Gastrocnemius medialis (tissue), 4 donors: ENCODE measurements at regions not wholly inside any gene's neighbourhood (a gene's known extent, or its start where the extent isn't known, plus 50 kb on each side); places are given as distances from the start of the nearest gene placed in this dataset.

Experiments used
- ATAC-seq, 2 donors: fragments of 150-250 bp; one replicate each; pipeline ENCODE4 v1.9.1; 2016
- DNase-seq, 2 donors: peaks; one replicate each; pipeline ENCODE4 v3.0.0-alpha.2; 2019
- H3K27ac ChIP-seq, 4 donors: fragments of 200-600 bp; sonication (generic); 1 replicate in 1 of 4; 2 replicates in 3 of 4; pipeline ENCODE4 v1.5.1; 2016 to 2018; ENCODE audit warnings: mild to moderate bottlenecking in 2 of 4, moderate library complexity in 1 of 4
- H3K27me3 ChIP-seq, 3 donors: fragments of 200-600 bp; sonication (generic) in 2 of 3; 1 replicate in 1 of 3; 2 replicates in 2 of 3; pipeline versions ENCODE4 v1.5.1 to v1.6.0; 2016 to 2019; ENCODE audit warnings: mild to moderate bottlenecking in 1 of 3, moderate library complexity in 1 of 3
- H3K36me3 ChIP-seq, 2 donors: fragments of 200-600 bp; sonication (generic) in 1 of 2; one replicate each; pipeline ENCODE4 v1.5.1; 2017 to 2018
- H3K4me1 ChIP-seq, 2 donors: fragments of 200-600 bp; sonication (generic) in 1 of 2; one replicate each; pipeline ENCODE4 v1.5.1; 2016 to 2017; ENCODE audit warnings: mild to moderate bottlenecking in 2 of 2
- H3K4me3 ChIP-seq, 4 donors: fragments of 200-600 bp; sonication (generic) in 3 of 4; 1 replicate in 1 of 4; 2 replicates in 3 of 4; pipeline ENCODE4 v1.5.1; 2016 to 2019; ENCODE audit warnings: mild to moderate bottlenecking in 2 of 4
- H3K9me3 ChIP-seq, 3 donors: fragments of 200-600 bp; sonication (generic) in 2 of 3; 1 replicate in 1 of 3; 2 replicates in 2 of 3; pipeline ENCODE4 v1.5.1; 2016 to 2019
- POLR2A ChIP-seq, 2 donors: fragments of 450-650 bp; IDR thresholded peaks; one replicate each; pipeline ENCODE4 v1.6.1; 2017; ENCODE audit warnings: antibody characterized with exemption in 2 of 2, mild to moderate bottlenecking in 2 of 2, moderate library complexity in 2 of 2
- in situ Hi-C, 4 donors: fragments of 200-750 bp; cut with MboI; loops; one replicate each; pipeline versions ENCODE4 v1.15.0 to v1.8.0; 2017; ENCODE audit warnings: low sequenced_read_pairs in 4 of 4
- intact Hi-C: fragments of 100-400 bp; cut with DNase I; formaldehyde crosslinking; loops from one replicate; pipeline ENCODE4 v1.15.1; 2023; ENCODE audit warnings: low total_unique reads
- TF ChIP-seq, protein P1 (sequence below), 5 experiments: fragments of 450-650 bp in 3 of 5; fragments of 200-600 bp in 2 of 5; sonication (generic) in 2 of 5; IDR thresholded peaks in 4 of 5; conservative IDR thresholded peaks in 1 of 5; 1 replicate in 4 of 5; 2 replicates in 1 of 5; pipeline ENCODE4 v1.5.1; 2016 to 2019; ENCODE audit warnings: antibody characterized with exemption in 5 of 5, mild to moderate bottlenecking in 3 of 5, moderate library complexity in 3 of 5

DNA sequence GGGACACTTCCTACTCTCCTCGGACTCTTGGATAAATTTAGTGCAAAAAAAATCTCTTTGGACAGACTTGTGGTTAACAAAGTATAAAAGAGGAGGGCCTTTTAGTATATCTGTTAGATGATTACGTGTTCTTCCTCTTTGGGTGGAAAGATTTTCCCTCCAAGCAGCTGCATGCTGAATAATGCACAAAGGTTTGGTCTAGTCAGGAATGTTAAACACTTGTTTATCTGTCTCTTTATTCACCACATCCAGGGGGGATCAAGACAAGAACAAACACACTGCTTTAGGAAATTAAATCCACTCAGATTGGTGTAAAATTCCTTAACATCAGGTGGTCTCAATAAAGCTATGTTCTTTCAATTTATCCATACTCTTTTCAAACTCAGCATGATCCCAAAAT, 260.9 kb upstream of the CHD6 start:
- intact Hi-C loops, result no loop called here
- Histone ChIP-seq H3K4me3 (no peak overlapping the region), H3K4me1 (no peaks in the 10 kb centered on the region), H3K36me3 (no peaks in the 10 kb centered on the region), H3K9me3 (no peaks in the 10 kb centered on the region), H3K27ac (no peak overlapping the region), H3K27me3 (peaks cover 0 to 2% (median 0%) of the 10 kb centered on the region in 3 donors)
- no peak for ATAC-seq
- in situ Hi-C loops, result loop anchor here in 1 of 4 donors (25.0 kb wide), 1 partner anchor 1308 kb away; the partner anchor contains the start of gene PTPRT
- DNase-seq, result no peak
- TF ChIP-seq, protein P1, sequence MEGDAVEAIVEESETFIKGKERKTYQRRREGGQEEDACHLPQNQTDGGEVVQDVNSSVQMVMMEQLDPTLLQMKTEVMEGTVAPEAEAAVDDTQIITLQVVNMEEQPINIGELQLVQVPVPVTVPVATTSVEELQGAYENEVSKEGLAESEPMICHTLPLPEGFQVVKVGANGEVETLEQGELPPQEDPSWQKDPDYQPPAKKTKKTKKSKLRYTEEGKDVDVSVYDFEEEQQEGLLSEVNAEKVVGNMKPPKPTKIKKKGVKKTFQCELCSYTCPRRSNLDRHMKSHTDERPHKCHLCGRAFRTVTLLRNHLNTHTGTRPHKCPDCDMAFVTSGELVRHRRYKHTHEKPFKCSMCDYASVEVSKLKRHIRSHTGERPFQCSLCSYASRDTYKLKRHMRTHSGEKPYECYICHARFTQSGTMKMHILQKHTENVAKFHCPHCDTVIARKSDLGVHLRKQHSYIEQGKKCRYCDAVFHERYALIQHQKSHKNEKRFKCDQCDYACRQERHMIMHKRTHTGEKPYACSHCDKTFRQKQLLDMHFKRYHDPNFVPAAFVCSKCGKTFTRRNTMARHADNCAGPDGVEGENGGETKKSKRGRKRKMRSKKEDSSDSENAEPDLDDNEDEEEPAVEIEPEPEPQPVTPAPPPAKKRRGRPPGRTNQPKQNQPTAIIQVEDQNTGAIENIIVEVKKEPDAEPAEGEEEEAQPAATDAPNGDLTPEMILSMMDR (IDR thresholded peaks at IDR 0.05 in 4 of 5, conservative IDR thresholded peaks at IDR 0.05 in 1 of 5), result no peak
- no peak for TF ChIP-seq POLR2A (IDR thresholded peaks at IDR 0.05)

DNA sequence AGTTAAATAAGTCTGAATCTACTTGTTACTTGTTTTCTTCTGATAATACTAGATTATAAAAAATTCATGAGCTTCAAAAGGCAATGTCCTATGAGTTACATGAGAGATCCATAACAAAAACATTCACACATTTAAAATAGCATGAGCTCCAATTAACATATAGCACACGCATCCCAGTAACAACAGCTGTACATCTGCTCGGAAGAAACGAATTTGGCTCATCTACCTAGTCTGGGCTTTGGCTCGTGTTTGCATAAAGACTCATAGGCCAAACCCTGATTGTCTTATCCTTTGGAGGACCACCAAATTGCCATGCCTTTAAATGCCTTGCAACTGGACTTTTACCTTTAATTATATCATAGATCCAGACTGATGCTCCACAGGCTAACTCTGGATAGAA, 259.7 kb upstream of the CHD6 start:
- intact Hi-C loops, result no loop called here
- no peak overlapping the region for H3K4me3 ChIP-seq
- H3K27ac ChIP-seq, result no peak overlapping the region
- no peaks in the 10 kb centered on the region for H3K4me1 ChIP-seq
- H3K9me3 ChIP-seq, result no peaks in the 10 kb centered on the region
- TF ChIP-seq, protein P1 (IDR thresholded peaks at IDR 0.05 in 4 of 5, conservative IDR thresholded peaks at IDR 0.05 in 1 of 5), result no peak
- TF ChIP-seq POLR2A (IDR thresholded peaks at IDR 0.05), result no peak
- DNase-seq, result no peak
- H3K36me3 ChIP-seq, result no peaks in the 10 kb centered on the region
- in situ Hi-C loops, result loop anchor here in 1 of 4 donors (25.0 kb wide), 1 partner anchor 1309 kb away; the partner anchor contains the start of gene PTPRT
- H3K27me3 ChIP-seq, result peaks cover 0 to 2% (median 0%) of the 10 kb centered on the region in 3 donors
- no peak for ATAC-seq

DNA sequence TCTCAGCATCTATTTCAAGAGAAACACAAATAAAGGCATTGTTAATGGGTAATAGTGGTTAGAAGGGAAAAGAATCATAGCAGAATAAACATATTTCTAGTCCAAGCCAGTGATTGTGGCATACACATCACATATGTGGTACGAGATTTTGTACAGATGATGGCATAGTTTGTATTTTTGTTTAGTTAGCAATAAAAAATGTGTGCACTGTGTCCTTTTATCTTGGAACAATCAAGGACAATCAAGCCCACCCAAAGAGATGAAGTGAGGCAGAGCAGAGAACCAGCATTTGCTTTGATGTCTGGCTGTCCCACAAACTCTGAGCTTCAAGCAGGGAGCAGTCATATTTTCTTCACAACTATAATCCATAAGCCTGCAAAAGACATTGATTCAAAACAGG, 256.5 kb upstream of the CHD6 start:
- H3K4me3 ChIP-seq, result no peak overlapping the region
- no peaks in the 10 kb centered on the region for H3K9me3 ChIP-seq
- intact Hi-C loops (no loop called here), in situ Hi-C loops (loop anchor here in 1 of 4 donors (25.0 kb wide), 1 partner anchor 1313 kb away; the partner anchor contains the start of gene PTPRT)
- ATAC-seq (no peak), DNase-seq (no peak)
- no peaks in the 10 kb centered on the region for H3K36me3 ChIP-seq
- peaks cover 0 to 2% (median 0%) of the 10 kb centered on the region in 3 donors for H3K27me3 ChIP-seq
- TF ChIP-seq POLR2A (IDR thresholded peaks at IDR 0.05), result no peak
- TF ChIP-seq, protein P1 (IDR thresholded peaks at IDR 0.05 in 4 of 5, conservative IDR thresholded peaks at IDR 0.05 in 1 of 5), result no peak
- H3K27ac ChIP-seq, result no peak overlapping the region
- H3K4me1 ChIP-seq, result no peaks in the 10 kb centered on the region

DNA sequence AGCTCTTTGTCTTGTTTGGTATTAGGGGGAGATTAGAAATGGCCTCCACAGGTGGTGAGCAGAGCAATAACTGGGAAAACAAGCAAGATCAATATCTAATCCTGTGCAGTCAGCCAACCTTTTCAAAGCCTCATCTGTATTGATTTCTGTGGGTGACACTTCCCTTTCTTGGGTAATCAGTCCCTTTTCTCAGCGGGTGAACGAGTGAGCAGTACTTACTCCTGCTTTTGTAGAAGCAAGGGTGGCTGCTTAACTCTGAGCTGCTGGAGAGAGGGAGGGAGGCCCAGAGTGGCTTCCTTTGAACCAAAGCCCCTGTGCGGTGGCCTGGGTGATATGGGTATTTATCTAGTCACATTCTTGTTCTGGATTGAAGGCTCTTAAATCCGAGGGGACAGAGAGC, 254.8 kb upstream of the CHD6 start:
- intact Hi-C loops (no loop called here), in situ Hi-C loops (no loop called here)
- Histone ChIP-seq H3K4me3 (no peak overlapping the region), H3K9me3 (peaks cover 0 to 5% (median 0%) of the 10 kb centered on the region in 3 donors), H3K36me3 (no peaks in the 10 kb centered on the region), H3K27ac (no peak overlapping the region), H3K4me1 (no peaks in the 10 kb centered on the region), H3K27me3 (no peaks in the 10 kb centered on the region)
- ATAC-seq (no peak), DNase-seq (no peak)
- TF ChIP-seq, protein P1 (IDR thresholded peaks at IDR 0.05 in 4 of 5, conservative IDR thresholded peaks at IDR 0.05 in 1 of 5), result no peak
- TF ChIP-seq POLR2A (IDR thresholded peaks at IDR 0.05), result no peak
